ENCODE measurements at regions not wholly inside any gene's neighbourhood (a gene's known extent, or its start where the extent isn't known, plus 50 kb on each side); places are given as distances from the start of the nearest gene placed in this dataset. TPM values are rescaled to one million over a fixed set of nuclear protein-coding genes. Genes with fewer than 3 reads are reported as not detected.

DNA sequence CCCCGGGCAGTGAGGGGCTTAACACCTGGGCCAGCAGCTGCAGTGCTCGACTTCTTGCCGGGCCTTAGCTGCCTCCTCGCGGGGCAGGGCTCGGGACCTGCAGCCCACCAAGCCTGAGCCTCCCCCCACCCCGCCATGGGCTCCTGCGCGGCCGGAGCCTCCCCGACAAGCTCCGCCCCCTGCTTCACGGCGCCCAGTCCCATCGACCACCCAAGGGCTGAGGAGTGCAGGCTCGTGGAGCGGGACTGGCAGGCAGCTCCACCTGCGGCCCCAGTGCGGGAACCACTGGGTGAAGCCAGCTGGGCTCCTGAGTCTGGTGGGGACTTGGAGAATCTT lies 67.8 kb upstream of the NR5A2 start:
- Histone ChIP-seq H3K9me3 (no peaks in the 10 kb centered on the region), H3K4me3 (replicated peaks in 1 of 3) (no peak overlapping the region), H3K36me3 (no peaks in the 10 kb centered on the region), H3K27ac (no peak overlapping the region), H3K4me1 (no peaks in the 10 kb centered on the region), H3K27me3 (no peaks in the 10 kb centered on the region)
- DNase-seq = no peak
- WGBS, 2 donors = 97 to 99% methylated on average over 5 to 18 of the region's 19 CpGs
- TF ChIP-seq POLR2A (IDR thresholded peaks at IDR 0.05) = no peak
- TF ChIP-seq, protein P1, sequence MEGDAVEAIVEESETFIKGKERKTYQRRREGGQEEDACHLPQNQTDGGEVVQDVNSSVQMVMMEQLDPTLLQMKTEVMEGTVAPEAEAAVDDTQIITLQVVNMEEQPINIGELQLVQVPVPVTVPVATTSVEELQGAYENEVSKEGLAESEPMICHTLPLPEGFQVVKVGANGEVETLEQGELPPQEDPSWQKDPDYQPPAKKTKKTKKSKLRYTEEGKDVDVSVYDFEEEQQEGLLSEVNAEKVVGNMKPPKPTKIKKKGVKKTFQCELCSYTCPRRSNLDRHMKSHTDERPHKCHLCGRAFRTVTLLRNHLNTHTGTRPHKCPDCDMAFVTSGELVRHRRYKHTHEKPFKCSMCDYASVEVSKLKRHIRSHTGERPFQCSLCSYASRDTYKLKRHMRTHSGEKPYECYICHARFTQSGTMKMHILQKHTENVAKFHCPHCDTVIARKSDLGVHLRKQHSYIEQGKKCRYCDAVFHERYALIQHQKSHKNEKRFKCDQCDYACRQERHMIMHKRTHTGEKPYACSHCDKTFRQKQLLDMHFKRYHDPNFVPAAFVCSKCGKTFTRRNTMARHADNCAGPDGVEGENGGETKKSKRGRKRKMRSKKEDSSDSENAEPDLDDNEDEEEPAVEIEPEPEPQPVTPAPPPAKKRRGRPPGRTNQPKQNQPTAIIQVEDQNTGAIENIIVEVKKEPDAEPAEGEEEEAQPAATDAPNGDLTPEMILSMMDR (IDR thresholded peaks at IDR 0.05) = no peak
- intact Hi-C loops (cut with DNase I) = no loop called here

DNA sequence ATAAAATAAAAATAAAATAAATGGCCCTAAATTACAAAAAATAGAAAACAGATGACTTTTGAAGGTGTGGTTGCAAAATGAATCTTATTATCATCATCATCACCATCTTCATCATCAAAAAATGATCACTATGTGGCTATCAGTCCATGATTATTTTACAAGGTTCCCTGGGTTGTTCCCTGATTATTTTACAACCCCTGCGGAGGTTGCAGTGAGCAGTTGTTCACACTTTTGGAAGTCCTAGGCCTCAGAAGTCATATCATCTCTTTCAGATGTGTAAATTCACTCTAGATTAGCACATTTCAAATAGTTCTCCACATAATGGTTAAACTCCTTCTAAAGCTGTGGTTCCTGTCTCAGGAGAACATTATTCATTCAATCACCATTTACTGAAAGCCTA lies 57.4 kb upstream of the NR5A2 start:
- TF ChIP-seq, protein P1 (IDR thresholded peaks at IDR 0.05) = no peak
- no peak for TF ChIP-seq POLR2A (IDR thresholded peaks at IDR 0.05)
- Histone ChIP-seq H3K9me3 (no peaks in the 10 kb centered on the region), H3K36me3 (no peaks in the 10 kb centered on the region), H3K4me1 (no peaks in the 10 kb centered on the region), H3K27ac (no peak overlapping the region), H3K27me3 (no peaks in the 10 kb centered on the region), H3K4me3 (replicated peaks in 1 of 3) (no peak overlapping the region)
- no peak for DNase-seq
- WGBS, 2 donors = 96 to 97% methylated on average over 1 of the region's 1 CpG
- intact Hi-C loops (cut with DNase I) = no loop called here

DNA sequence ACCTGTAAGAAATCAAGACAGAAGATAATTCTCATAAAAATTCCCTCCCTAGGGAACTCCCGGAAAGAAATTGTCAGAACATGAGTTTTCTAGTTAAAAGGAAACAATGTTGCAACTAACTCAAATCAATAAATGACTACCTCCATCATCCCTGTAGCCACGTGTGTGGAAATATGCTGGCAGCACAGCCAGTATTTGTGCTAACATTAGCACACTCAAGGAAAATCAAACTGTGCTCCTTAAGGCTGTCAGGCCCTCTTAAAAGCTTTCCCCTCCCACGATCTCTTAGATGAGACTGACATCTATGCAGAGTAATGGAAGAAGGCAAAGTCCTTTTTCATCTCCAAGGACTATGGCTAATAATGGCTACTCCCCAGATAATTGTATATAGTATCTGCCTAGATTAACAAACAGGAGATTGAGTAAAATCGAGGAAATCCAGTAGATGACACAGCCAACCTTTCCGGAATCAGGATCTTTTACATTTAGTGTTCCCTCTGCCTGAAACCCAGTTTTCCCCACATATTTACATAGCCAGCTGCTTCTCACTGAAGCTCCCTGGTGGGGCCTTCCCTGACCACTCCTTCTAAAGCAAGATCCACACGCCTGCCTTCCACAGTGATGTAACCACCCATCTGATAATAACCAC lies 50.9 kb upstream of the NR5A2 start:
- DNase-seq = no peak
- H3K9me3 ChIP-seq = no peaks in the 10 kb centered on the region
- no peaks in the 10 kb centered on the region for H3K4me1 ChIP-seq
- TF ChIP-seq, protein P1 (IDR thresholded peaks at IDR 0.05) = no peak
- no peak for TF ChIP-seq POLR2A (IDR thresholded peaks at IDR 0.05)
- no peak overlapping the region for H3K4me3 ChIP-seq (replicated peaks in 1 of 3)
- H3K36me3 ChIP-seq = no peaks in the 10 kb centered on the region
- H3K27ac ChIP-seq = no peak overlapping the region
- 72 to 74% methylated on average over 6 of the region's 6 CpGs for WGBS, 2 donors
- H3K27me3 ChIP-seq = no peaks in the 10 kb centered on the region
- intact Hi-C loops (cut with DNase I) = no loop called here

MicroRNAs in the stretch of these regions (microRNA counts, 767-probe panel; counts per million panel counts)
- microRNA hsa-miR-181a-5p (3,792 to 6,650 counts per million in 2 donors), microRNA hsa-miR-181b-5p+hsa-miR-181d (2,641 to 4,789 counts per million in 2 donors)

Small RNA genes in the stretch of these regions (microRNA-seq; reads per million reads assigned to microRNA genes)
- gene MIR181A1 = 110 reads per million, percentile 56 among the genes with 10 or more reads in this experiment
- gene MIR181B1 = 2.2 reads per million

Small RNA genes in the stretch of these regions (small RNA-seq; reads per million reads assigned to genes)
- gene MIR181A1 (5.0 reads per million, percentile 85 among the genes with 10 or more reads in this experiment), gene MIR181B1 (1.6 reads per million, percentile 45 among the genes with 10 or more reads in this experiment), gene RNU6-778P (not detected)

Data from thyroid gland (tissue), 4 donors.